Ishikawa (cell line): ENCODE measurements at regions not wholly inside any gene's neighbourhood (a gene's known extent, or its start where the extent isn't known, plus 50 kb on each side); places are given as distances from the start of the nearest gene placed in this dataset.

Source experiments
- CEBPB ChIP-seq: IDR thresholded peaks from 2 replicates; pipeline ENCODE4 v1.6.1; 2012
- CREB1 ChIP-seq: IDR thresholded peaks from 2 replicates; pipeline ENCODE4 v1.6.1; 2012; ENCODE audit warnings: low read depth
- EGR1 ChIP-seq: IDR thresholded peaks from 2 replicates; pipeline ENCODE4 v1.6.1; 2012
- EP300 ChIP-seq: IDR thresholded peaks from 2 replicates; pipeline ENCODE4 v1.6.1; 2012; ENCODE audit warnings: borderline replicate concordance
- FOXM1 ChIP-seq: IDR thresholded peaks from 2 replicates; pipeline ENCODE4 v1.6.1; 2012; ENCODE audit warnings: low read depth, borderline replicate concordance
- NFIC ChIP-seq: IDR thresholded peaks from 2 replicates; pipeline ENCODE4 v1.6.1; 2012
- RAD21 ChIP-seq: IDR thresholded peaks from 2 replicates; pipeline ENCODE4 v1.6.1; 2012; ENCODE audit warnings: low read depth
- TAF1 ChIP-seq: IDR thresholded peaks from 2 replicates; pipeline ENCODE4 v1.6.1; 2012; ENCODE audit warnings: low read depth, mild to moderate bottlenecking
- TCF12 ChIP-seq: IDR thresholded peaks from 2 replicates; pipeline ENCODE4 v1.6.1; 2012; ENCODE audit warnings: low read depth
- TEAD4 ChIP-seq: IDR thresholded peaks from 2 replicates; pipeline ENCODE4 v1.6.1; 2012
- YY1 ChIP-seq: IDR thresholded peaks from 2 replicates; pipeline ENCODE4 v1.6.1; 2012; ENCODE audit warnings: low read depth
- ZBTB7A ChIP-seq: IDR thresholded peaks from 2 replicates; pipeline ENCODE4 v1.6.1; 2012; ENCODE audit warnings: low read depth
- TF ChIP-seq, protein P1 (sequence below): IDR thresholded peaks from 2 replicates; pipeline ENCODE4 v1.6.1; 2012
- TF ChIP-seq, protein P2 (sequence below): IDR thresholded peaks from 2 replicates; pipeline ENCODE4 v1.6.1; 2012; ENCODE audit warnings: low read depth, mild to moderate bottlenecking
- TF ChIP-seq, protein P3 (sequence below): IDR thresholded peaks from 2 replicates; pipeline ENCODE4 v1.6.1; 2012

DNA sequence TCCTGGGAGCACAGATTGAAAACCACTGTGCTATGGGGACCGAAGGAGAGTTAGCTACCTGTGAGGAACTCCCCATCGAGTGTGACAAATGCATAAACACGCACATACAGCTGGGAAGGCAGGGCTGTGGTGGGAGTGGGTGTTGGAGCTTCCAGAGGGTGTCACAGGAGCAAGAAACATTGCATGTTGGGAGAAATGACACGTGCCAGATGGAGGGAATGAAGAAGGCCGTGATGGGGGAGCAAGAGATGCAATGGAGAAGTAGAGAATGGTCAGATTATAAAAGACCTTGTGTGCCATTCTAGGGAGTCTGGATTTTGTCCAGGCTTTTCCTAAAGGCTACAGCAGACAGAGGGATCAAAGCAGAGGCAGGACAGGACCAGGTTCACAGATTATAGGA is 91.1 kb upstream of the NDUFV2 start:
- no peak for TF ChIP-seq CEBPB
- no peak for TF ChIP-seq CREB1
- TF ChIP-seq FOXM1: no peak
- TF ChIP-seq ZBTB7A: no peak
- no peak for TF ChIP-seq TCF12
- no peak for TF ChIP-seq YY1
- no peak for TF ChIP-seq TEAD4

DNA sequence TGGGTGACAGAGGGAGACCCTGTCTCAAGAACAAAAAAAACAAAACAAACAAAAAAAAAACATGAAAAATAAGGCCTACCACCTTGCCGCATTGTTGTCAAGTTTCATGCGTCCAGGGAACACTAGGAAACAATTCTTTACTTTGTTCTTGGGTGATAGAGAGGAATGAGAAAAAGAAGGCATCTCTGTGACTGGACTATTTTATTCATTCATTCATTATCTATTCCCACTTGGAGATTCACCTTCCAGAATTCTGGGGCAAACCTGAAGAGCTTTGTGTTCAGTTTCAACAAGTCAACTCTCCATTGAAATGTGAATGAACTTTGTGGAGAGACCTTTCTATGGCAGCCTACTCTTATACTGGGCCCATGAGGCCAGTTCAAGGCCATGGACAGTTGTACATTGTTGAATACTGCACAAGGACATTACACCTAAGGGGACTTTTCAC is 88.5 kb upstream of the NDUFV2 start:
- TF ChIP-seq CREB1 (no peak), TCF12 (no peak), RAD21 (no peak), EGR1 (no peak), NFIC (no peak), ZBTB7A (no peak), FOXM1 (no peak), YY1 (no peak), CEBPB (no peak), TAF1 (no peak)
- TF ChIP-seq, protein P1, sequence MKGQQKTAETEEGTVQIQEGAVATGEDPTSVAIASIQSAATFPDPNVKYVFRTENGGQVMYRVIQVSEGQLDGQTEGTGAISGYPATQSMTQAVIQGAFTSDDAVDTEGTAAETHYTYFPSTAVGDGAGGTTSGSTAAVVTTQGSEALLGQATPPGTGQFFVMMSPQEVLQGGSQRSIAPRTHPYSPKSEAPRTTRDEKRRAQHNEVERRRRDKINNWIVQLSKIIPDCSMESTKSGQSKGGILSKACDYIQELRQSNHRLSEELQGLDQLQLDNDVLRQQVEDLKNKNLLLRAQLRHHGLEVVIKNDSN: no peak
- TF ChIP-seq, protein P2, sequence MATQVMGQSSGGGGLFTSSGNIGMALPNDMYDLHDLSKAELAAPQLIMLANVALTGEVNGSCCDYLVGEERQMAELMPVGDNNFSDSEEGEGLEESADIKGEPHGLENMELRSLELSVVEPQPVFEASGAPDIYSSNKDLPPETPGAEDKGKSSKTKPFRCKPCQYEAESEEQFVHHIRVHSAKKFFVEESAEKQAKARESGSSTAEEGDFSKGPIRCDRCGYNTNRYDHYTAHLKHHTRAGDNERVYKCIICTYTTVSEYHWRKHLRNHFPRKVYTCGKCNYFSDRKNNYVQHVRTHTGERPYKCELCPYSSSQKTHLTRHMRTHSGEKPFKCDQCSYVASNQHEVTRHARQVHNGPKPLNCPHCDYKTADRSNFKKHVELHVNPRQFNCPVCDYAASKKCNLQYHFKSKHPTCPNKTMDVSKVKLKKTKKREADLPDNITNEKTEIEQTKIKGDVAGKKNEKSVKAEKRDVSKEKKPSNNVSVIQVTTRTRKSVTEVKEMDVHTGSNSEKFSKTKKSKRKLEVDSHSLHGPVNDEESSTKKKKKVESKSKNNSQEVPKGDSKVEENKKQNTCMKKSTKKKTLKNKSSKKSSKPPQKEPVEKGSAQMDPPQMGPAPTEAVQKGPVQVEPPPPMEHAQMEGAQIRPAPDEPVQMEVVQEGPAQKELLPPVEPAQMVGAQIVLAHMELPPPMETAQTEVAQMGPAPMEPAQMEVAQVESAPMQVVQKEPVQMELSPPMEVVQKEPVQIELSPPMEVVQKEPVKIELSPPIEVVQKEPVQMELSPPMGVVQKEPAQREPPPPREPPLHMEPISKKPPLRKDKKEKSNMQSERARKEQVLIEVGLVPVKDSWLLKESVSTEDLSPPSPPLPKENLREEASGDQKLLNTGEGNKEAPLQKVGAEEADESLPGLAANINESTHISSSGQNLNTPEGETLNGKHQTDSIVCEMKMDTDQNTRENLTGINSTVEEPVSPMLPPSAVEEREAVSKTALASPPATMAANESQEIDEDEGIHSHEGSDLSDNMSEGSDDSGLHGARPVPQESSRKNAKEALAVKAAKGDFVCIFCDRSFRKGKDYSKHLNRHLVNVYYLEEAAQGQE: no peak
- TF ChIP-seq, protein P3, sequence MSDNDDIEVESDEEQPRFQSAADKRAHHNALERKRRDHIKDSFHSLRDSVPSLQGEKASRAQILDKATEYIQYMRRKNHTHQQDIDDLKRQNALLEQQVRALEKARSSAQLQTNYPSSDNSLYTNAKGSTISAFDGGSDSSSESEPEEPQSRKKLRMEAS: no peak

DNA sequence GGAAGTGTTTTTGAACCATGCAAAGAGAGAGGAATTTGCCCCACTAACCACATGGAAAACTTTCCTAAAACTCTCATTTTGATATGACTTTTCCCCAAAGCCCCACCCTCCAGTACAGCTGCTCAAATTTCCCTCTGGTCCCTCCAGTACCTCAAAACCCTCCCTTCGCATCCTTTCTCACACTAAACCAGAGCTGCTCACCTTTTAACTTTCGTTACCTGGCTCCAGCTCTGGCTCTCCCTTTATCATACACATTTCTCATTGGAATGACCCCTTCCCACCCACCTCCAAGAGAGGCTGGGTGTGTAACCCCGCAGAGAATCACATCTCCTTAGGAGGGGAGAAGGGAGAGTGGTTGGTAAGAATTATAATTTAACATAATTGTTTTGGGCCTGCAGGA is 86.8 kb upstream of the NDUFV2 start:
- no peak for TF ChIP-seq EGR1
- no peak for TF ChIP-seq TAF1
- TF ChIP-seq YY1: no peak
- no peak for TF ChIP-seq ZBTB7A
- no peak for TF ChIP-seq TCF12
- TF ChIP-seq, protein P3: no peak
- no peak for TF ChIP-seq RAD21
- no peak for TF ChIP-seq FOXM1
- TF ChIP-seq, protein P2: no peak

DNA sequence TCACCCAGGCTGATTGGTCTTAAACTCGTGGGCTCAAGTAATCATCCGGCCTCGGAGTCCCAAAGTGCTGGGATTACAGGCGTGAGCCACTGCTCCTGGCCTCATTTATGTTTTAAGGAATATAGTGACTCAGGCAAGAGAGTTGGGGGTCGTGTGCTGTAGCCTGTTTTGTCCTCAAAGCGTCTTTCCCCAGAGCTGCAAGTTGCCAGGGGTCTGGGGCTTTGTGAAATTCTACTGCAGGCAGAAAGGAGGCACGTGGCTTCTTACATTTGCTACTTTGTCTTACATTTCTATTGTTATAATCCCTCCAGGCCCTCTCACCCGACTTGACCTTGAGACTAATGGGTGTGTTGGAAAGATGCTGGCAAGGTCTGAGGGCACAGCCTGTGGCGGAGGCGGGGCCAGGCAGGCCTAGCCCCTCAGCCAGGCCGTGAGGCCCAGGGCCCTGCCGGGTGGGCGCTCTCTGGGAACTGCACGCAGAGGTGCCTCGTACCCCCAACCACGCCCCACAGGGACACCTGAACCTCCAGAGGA is 85.8 kb upstream of the NDUFV2 start:
- TF ChIP-seq FOXM1 (no peak), TAF1 (no peak), CEBPB (no peak), YY1 (no peak), EGR1 (no peak), TCF12 (no peak), RAD21 (no peak), EP300 (no peak), ZBTB7A (no peak), NFIC (no peak), TEAD4 (no peak), CREB1 (no peak)
- TF ChIP-seq, protein P1: no peak
- TF ChIP-seq, protein P3: no peak
- TF ChIP-seq, protein P2: no peak
